NCI-H2227 treated with DMSO at 0.1 percent for 48 hours (cell line): ENCODE measurements at regions not wholly inside any gene's neighbourhood (a gene's known extent, or its start where the extent isn't known, plus 50 kb on each side); places are given as distances from the start of the nearest gene placed in this dataset.
A peak's percentile ranks its signal among the peaks of the same experiment; 100 is the strongest.

ENCODE experiments used
- DNase-seq: peaks from one replicate; lab custom pipeline; 2025; lab: John Stamatoyannopoulos, UW

DNA sequence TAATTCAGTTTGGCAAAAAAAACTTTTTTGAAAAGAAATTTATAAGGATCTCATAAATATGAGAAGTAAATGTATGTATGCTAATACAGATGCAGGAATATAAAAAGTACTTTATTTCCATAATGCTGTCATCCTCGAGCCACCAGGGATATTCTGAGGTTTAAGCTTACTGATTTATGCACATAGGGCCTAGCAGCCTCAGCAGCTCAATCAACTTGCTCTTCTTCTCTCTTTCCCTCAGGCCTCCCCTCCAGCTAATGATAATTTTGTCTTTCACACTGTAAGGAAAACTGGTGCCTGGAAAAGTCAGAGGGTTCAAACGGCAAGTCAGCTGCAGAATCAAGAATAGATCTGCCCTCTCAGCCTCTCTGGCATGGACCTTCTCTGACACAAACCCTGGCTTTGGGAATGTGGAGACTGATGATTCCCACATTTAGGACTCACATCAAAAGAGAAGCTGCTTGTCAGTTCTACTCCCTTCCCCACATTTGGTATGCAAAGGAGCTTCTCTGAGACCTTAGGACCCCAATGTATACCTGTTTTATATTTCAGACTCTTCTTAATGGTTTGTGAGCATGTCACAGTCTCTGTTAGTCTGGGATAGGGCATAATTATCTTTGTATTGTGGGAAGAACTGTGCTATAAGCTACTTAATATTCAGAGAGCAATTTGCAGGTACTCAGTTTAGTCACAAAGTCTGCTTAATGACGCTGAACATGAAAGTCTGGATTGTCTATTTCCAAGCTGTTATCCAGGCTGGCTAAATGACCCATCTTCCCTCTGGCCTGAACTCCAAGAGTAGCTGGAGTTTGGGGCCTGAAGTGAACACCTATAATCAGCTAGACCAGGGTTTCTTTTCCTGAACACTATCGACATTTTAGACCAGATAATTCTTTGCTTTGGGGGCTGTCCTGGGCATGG lies 52.1 kb upstream of the DIPK1A start:
- no peak for DNase-seq

- DNase-seq: no peak
These were observed 52.9 kb upstream of the DIPK1A start for GRCh38 chr1:93014168-93014567.

DNA sequence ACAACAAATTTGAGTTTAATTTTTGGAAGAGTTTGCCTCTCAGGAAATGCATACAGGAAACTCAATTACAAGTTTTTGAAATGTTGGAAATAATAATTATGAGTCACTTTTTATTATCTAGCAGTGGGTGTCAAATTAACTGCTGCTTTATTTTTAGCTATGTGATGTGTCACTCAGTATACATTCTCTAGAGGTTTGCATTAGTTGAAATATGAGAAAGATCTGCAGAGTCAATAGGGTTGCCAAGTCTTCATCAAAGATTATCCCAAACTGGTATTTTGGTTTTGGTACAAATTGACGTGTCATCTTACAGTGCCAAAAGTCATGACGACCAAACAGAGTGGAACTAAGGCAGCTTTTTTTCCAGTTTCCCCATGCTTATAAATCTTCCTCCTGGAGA lies 54.3 kb upstream of the DIPK1A start:
- no peak for DNase-seq

DNA sequence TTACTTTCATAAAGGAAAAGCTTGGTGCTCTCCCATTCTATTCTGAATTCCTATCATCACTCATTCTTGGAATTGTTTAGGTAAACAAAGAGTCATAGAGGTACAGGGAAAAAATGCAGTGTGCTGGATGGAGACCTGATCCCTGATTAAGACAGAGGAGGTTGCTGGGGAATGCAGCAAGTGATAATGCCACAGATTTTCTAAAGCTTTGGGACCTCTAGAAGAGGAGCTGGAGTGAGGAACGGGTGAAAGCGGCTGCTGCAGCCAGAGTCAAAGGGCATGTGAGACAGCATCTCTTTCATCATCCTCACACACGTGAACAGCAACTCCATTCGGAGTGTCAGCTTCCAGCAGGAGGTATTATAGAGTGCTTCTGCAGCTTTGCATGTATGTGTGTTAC lies 54.9 kb upstream of the DIPK1A start:
- DNase-seq: no peak

DNA sequence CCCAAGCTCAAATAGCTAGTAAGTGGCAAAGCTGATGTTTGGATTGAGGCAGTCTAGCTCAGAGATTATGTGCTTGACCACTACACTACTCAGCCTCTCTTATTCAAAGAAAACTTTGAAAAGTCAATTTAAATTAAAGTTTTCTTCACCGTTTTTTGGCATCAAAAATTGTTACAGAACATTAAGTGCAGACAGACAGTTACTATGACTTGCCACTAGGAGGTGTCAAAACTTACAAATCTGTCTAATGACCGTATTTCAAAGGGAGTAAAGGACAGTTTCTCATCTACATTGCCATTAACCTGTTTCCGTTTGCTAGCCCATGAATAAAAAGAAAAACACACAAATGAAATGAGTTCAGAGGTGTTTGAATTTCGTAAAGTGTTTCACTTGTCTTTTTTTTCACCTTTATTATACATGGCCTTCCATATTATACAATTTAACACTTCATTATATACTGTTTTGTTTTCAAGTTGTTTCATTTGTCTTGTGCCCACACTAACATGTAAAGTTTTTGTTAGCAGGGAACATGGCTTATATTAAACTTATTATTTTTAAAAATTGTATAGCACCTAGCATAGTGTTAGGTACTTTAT lies 57.4 kb upstream of the MTF2 start:
- DNase-seq: peak; percentile 65

DNA sequence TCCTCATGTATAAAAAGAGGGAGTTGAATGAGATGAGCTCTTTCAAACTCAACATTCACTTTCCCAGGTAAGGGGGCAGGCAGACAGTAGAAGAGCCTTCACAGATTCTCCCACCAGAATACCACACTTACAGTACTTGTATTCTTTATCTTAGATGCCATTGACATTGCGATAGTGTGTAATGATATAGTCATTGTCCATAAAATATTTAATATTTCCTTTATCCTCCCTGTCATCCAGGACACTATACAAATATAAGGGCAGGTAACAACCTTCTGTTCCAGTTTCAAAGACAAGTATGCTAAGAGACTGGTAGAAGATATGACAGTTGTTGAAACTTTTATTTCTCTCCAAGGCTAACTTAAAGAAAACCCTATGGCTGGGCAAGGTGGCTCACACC lies 56.5 kb upstream of the MTF2 start:
- DNase-seq: no peak

- DNase-seq: no peak
These were observed 55.8 kb upstream of the MTF2 start for GRCh38 chr1:93023281-93023680.

DNA sequence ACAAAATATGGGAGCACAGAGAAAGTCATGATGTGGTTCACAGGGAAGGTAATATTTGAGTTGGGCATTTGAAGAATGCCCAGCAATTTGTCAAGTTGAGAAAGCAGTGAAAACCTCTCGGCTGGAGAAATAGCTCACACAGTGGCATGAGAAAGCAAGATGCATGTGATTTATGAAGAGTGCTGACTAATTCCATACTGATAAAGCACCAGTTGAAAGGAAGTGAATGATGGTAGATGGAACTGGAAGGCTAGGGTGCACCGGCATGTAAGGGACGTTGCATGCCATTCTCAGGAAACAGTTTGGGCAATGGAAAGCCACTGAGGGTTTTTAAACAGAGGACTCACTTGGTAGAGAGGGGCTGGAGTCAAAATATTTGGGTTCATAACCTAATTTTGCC lies 53.5 kb upstream of the MTF2 start:
- DNase-seq: no peak

GRCh38 chr1:93028542-93028941 lies 50.5 kb upstream of the MTF2 start:
- no peak for DNase-seq
